H1 (cell line): ENCODE measurements at regions not wholly inside any gene's neighbourhood (a gene's known extent, or its start where the extent isn't known, plus 50 kb on each side); places are given as distances from the start of the nearest gene placed in this dataset.

Source experiments
- CTCF ChIA-PET: fragments of 300-600 bp; sonication (Branson Sonifier 250); formaldehyde crosslinking; loops from one replicate; lab custom pipeline; 2021; ENCODE audit not compliant: partially characterized antibody; lab: Charles Lee
- POLR2A ChIA-PET: fragments of 300-600 bp; sonication (Branson Sonifier 250); formaldehyde crosslinking; loops from one replicate; lab custom pipeline; 2021; ENCODE audit warnings: inconsistent platforms; ENCODE audit not compliant: partially characterized antibody; lab: Charles Lee
- DNase-seq, 2 experiments: peaks; one replicate each; pipeline versions ENCODE4 v3.0.0 to v3.0.0-alpha.2; 2010 to 2022; ENCODE audit warnings: low spot score in 2 of 2, low read depth in 1 of 2, mixed read lengths in 1 of 2
- FAIRE-seq: peaks from 2 replicates; lab custom pipeline; 2011; peaks lifted over from hg19 to GRCh38; lab: Jason Lieb, UNC
- H2AFZ ChIP-seq: 2 replicates; pipeline ENCODE4 v1.8.1; 2012; ENCODE audit warnings: low read length, inconsistent platforms
- H2AK5ac ChIP-seq: 2 replicates; pipeline ENCODE4 v1.6.1; 2013; ENCODE audit warnings: low read depth, low read length
- H2BK120ac ChIP-seq: replicated peaks from 2 replicates; pipeline ENCODE3; 2013; ENCODE audit warnings: low read depth, low read length, inconsistent platforms
- H2BK12ac ChIP-seq: 2 replicates; pipeline ENCODE4 v1.6.1; 2013; ENCODE audit warnings: low read depth, low read length
- H2BK15ac ChIP-seq: 2 replicates; pipeline ENCODE4 v1.6.1; 2013; ENCODE audit warnings: low read length
- H2BK20ac ChIP-seq: 2 replicates; pipeline ENCODE4 v1.6.1; 2013; ENCODE audit warnings: low read length
- H2BK5ac ChIP-seq: 2 replicates; pipeline ENCODE4 v1.6.1; 2013; ENCODE audit warnings: low read depth, low read length
- H3K14ac ChIP-seq: 2 replicates; pipeline ENCODE4 v1.6.1; 2013; ENCODE audit warnings: inconsistent platforms; ENCODE audit not compliant: insufficient read length
- H3K18ac ChIP-seq: 2 replicates; pipeline ENCODE4 v1.6.1; 2013; ENCODE audit warnings: low read length; ENCODE audit errors: extremely low read depth
- H3K23ac ChIP-seq: 2 replicates; pipeline ENCODE4 v1.6.1; 2013; ENCODE audit warnings: inconsistent platforms; ENCODE audit not compliant: insufficient read length
- H3K23me2 ChIP-seq: 2 replicates; pipeline ENCODE4 v1.6.1; 2013; ENCODE audit warnings: low read depth, low read length
- H3K27ac ChIP-seq: 2 replicates; pipeline ENCODE4 v1.6.1; 2011; ENCODE audit warnings: low read depth, low read length, inconsistent platforms
- H3K27me3 ChIP-seq, 4 experiments: replicated peaks in 1 of 4; 1 replicate in 1 of 4; 2 replicates in 3 of 4; pipeline versions ENCODE4 v1.6.1 to v1.8.1; 2011 to 2013; ENCODE audit warnings: low read length in 3 of 4, mild to moderate bottlenecking in 3 of 4, inconsistent platforms in 2 of 4, mixed read lengths in 2 of 4, moderate library complexity in 1 of 4; ENCODE audit not compliant: control insufficient read depth in 3 of 4, insufficient read depth in 3 of 4; ENCODE audit errors: extremely low read depth in 1 of 4
- H3K36me3 ChIP-seq, 4 experiments: 2 replicates each; pipeline versions ENCODE4 v1.6.1 to v1.8.1; 2011 to 2013; ENCODE audit warnings: mild to moderate bottlenecking in 4 of 4, low read length in 3 of 4, moderate library complexity in 2 of 4, control low read depth in 1 of 4, inconsistent platforms in 1 of 4; ENCODE audit not compliant: insufficient read depth in 4 of 4, control insufficient read depth in 2 of 4
- H3K4ac ChIP-seq: replicated peaks from 2 replicates; pipeline ENCODE3; 2013; ENCODE audit warnings: low read length, low read depth, mixed read lengths, inconsistent platforms; ENCODE audit not compliant: insufficient read length
- H3K4me1 ChIP-seq, 4 experiments: replicated peaks in 1 of 4; 1 replicate in 1 of 4; 2 replicates in 3 of 4; pipeline versions ENCODE4 v1.6.1 to v1.8.1; 2011 to 2013; ENCODE audit warnings: low read length in 3 of 4, inconsistent platforms in 2 of 4, mixed read lengths in 1 of 4; ENCODE audit not compliant: insufficient read depth in 4 of 4, control insufficient read depth in 3 of 4
- H3K4me2 ChIP-seq, 2 experiments: 2 replicates each; pipeline versions ENCODE4 v1.6.1 to v1.8.1; 2011 to 2013; ENCODE audit warnings: low read depth in 2 of 2, low read length in 2 of 2, control low read depth in 1 of 2, inconsistent platforms in 1 of 2, mild to moderate bottlenecking in 1 of 2; ENCODE audit not compliant: insufficient read depth in 1 of 2
- H3K4me3 ChIP-seq, 4 experiments: fragments of 200-600, 300-600 bp in 1 of 4; sonication (generic), shearing (Covaris generic), sonication (Bioruptor Twin) in 1 of 4; 2 replicates each; pipeline versions ENCODE4 v1.5.1 to v1.8.1; 2011 to 2016; ENCODE audit warnings: low read length in 4 of 4, low read depth in 3 of 4, control low read depth in 2 of 4, inconsistent platforms in 2 of 4, mild to moderate bottlenecking in 2 of 4, mixed read lengths in 1 of 4, moderate library complexity in 1 of 4; ENCODE audit not compliant: insufficient read depth in 2 of 4; ENCODE audit errors: extremely low read depth in 1 of 4
- H3K56ac ChIP-seq: replicated peaks from 2 replicates; pipeline ENCODE3; 2013; ENCODE audit warnings: low read depth, mild to moderate bottlenecking, mixed read lengths, low read length, inconsistent platforms; ENCODE audit not compliant: insufficient read length
- H3K79me1 ChIP-seq: 2 replicates; pipeline ENCODE4 v1.6.1; 2013; ENCODE audit warnings: low read depth, low read length, control low read depth
- H3K79me2 ChIP-seq, 2 experiments: 2 replicates each; pipeline versions ENCODE4 v1.6.1 to v1.8.1; 2012 to 2013; ENCODE audit warnings: low read length in 2 of 2, mild to moderate bottlenecking in 2 of 2, inconsistent platforms in 1 of 2; ENCODE audit not compliant: insufficient read depth in 2 of 2, control insufficient read depth in 1 of 2
- H3K9ac ChIP-seq, 4 experiments: replicated peaks in 1 of 4; 1 replicate in 1 of 4; 2 replicates in 3 of 4; pipeline versions ENCODE4 v1.6.1 to v1.8.1; 2011 to 2013; ENCODE audit warnings: low read depth in 3 of 4, low read length in 3 of 4, control low read depth in 2 of 4, mild to moderate bottlenecking in 2 of 4, moderate library complexity in 2 of 4, inconsistent platforms in 1 of 4; ENCODE audit errors: extremely low read depth in 1 of 4
- H3K9me3 ChIP-seq, 2 experiments: 2 replicates each; pipeline versions ENCODE4 v1.6.1 to v1.8.1; 2012 to 2013; ENCODE audit warnings: mild to moderate bottlenecking in 2 of 2, moderate library complexity in 2 of 2, control low read depth in 1 of 2, inconsistent platforms in 1 of 2, low read depth in 1 of 2, low read length in 1 of 2, mixed read lengths in 1 of 2; ENCODE audit not compliant: insufficient read depth in 2 of 2
- H4K20me1 ChIP-seq, 2 experiments: replicated peaks in 1 of 2; 2 replicates each; pipeline versions ENCODE3 to v1.8.1; 2011 to 2013; ENCODE audit warnings: inconsistent platforms in 2 of 2, low read length in 2 of 2, mild to moderate bottlenecking in 1 of 2; ENCODE audit not compliant: insufficient read depth in 2 of 2, control insufficient read depth in 1 of 2
- H4K5ac ChIP-seq: 2 replicates; pipeline ENCODE4 v1.6.1; 2013; ENCODE audit warnings: low read length, low read depth, mixed read lengths, inconsistent platforms; ENCODE audit not compliant: insufficient read length
- H4K8ac ChIP-seq: 2 replicates; pipeline ENCODE4 v1.8.0; 2013; ENCODE audit warnings: mild to moderate bottlenecking, moderate library complexity, low read length, inconsistent platforms; ENCODE audit not compliant: insufficient read depth; ENCODE audit errors: extremely low read depth
- H4K91ac ChIP-seq: replicated peaks from 2 replicates; pipeline ENCODE3; 2013; ENCODE audit warnings: low read length, mixed read lengths, inconsistent platforms; ENCODE audit not compliant: insufficient read length
- ASH2L ChIP-seq: fragments of 200-600, 300-600 bp; sonication (generic); IDR thresholded peaks from one replicate; pipeline ENCODE4 v1.7.1; 2017; ENCODE audit warnings: low read length
- KDM4A ChIP-seq: IDR thresholded peaks from one replicate; pipeline ENCODE4 v1.7.1; 2012; ENCODE audit warnings: low read depth, mild to moderate bottlenecking, moderate library complexity, low read length, inconsistent platforms; ENCODE audit not compliant: severe bottlenecking
- NANOG ChIP-seq: IDR thresholded peaks from 2 replicates; pipeline ENCODE4 v1.6.1; 2011; ENCODE audit warnings: low read length, low read depth, mild to moderate bottlenecking, inconsistent platforms; ENCODE audit not compliant: insufficient read depth, poor library complexity, severe bottlenecking
- RFX5 ChIP-seq: IDR thresholded peaks from 2 replicates; pipeline ENCODE4 v1.6.1; 2011; ENCODE audit warnings: low read depth, low read length, improper control_type of control experiment, borderline replicate concordance
- SP2 ChIP-seq: IDR thresholded peaks from 2 replicates; pipeline ENCODE4 v1.6.1; 2012; ENCODE audit warnings: mild to moderate bottlenecking, low read length, inconsistent platforms
- WGBS, 2 experiments: shearing (Covaris generic) in 1 of 2; methylation state at CpG; one replicate each; pipeline versions ENCODE4 v1.1.6 to v1.1.7; 2013 to 2015; ENCODE audit warnings: low lambda C conversion rate in 2 of 2, mixed read lengths in 2 of 2, inconsistent platforms in 1 of 2, low coverage in 1 of 2, missing lambda C conversion rate in 1 of 2; ENCODE audit not compliant: insufficient replicate concordance in 2 of 2, insufficient coverage in 1 of 2, insufficient read length in 1 of 2; ENCODE audit errors: extremely low coverage in 1 of 2, missing lambda C conversion rate in 1 of 2; 5-methylcytosine and 5-hydroxymethylcytosine counted together

DNA sequence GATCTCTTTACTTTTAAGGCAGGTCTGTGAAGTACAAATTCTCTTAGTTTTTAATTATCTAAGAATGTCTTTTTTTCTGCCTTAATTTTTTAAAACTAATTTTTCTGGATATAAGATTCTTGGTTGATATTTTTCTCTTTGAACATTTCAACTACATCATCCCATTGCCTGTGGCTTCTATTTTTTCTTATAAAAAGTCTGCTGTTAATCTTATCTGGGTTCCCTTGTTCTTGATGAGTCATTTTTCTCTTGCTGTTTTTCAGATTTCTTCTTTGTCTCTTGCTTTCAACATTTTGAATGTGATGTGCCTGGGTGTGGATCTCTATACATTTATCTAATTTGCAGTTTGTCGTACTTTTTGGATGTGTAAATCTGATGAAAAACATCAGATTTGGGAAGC lies 525.2 kb upstream of the PBX1 start:
- 35% methylated on average over 1 of the region's 1 CpG; no CpG with 5 or more reads in 1 of the 2 experiments for WGBS, 2 experiments
- Histone ChIP-seq H2BK120ac (no peak overlapping the region), H3K27me3 (no peaks in the 10 kb centered on the region), H2BK20ac (no peak overlapping the region), H2BK15ac (no peak overlapping the region), H2AK5ac (no peak overlapping the region), H3K4me2 (no peak overlapping the region), H3K9ac (no peak overlapping the region), H2BK12ac (no peak overlapping the region), H3K18ac (no peak overlapping the region), H4K5ac (no peak overlapping the region), H3K56ac (no peak overlapping the region), H3K23ac (no peak overlapping the region), H3K9me3 (peaks cover 0 to 5% of the 10 kb centered on the region in 2 experiments; a peak in 2 of 4 replicates), H3K79me2 (no peaks in the 10 kb centered on the region), H4K20me1 (no peaks in the 10 kb centered on the region), H2AFZ (no peak overlapping the region), H3K27ac (no peak overlapping the region), H4K8ac (no peak overlapping the region), H3K23me2 (no peaks in the 10 kb centered on the region), H3K79me1 (no peaks in the 10 kb centered on the region), H2BK5ac (no peak overlapping the region), H4K91ac (no peak overlapping the region), H3K4me1 (no peaks in the 10 kb centered on the region), H3K4ac (no peak overlapping the region), H3K14ac (no peak overlapping the region), H3K4me3 (no peak overlapping the region), H3K36me3 (no peaks in the 10 kb centered on the region)
- DNase-seq (no peak), FAIRE-seq (no peak)
- POLR2A ChIA-PET = no interaction called here
- CTCF ChIA-PET = no interaction called here
- TF ChIP-seq KDM4A = no peak
- TF ChIP-seq RFX5 = no peak
- no peak for TF ChIP-seq SP2
- TF ChIP-seq NANOG = no peak
- no peak for TF ChIP-seq ASH2L
